ENCODE measurements at regions not wholly inside any gene's neighbourhood (a gene's known extent, or its start where the extent isn't known, plus 50 kb on each side); places are given as distances from the start of the nearest gene placed in this dataset.

GRCh38 chr6:40714576-40715564, 127.7 kb upstream of the LRFN2 start (continued):
- TF ChIP-seq TFDP2 (CRISPR knock-in tag; IDR thresholded peaks at IDR 0.05) (no peak), CEBPB (IDR thresholded peaks at IDR 0.05; ENCODE audit: borderline replicate concordance, low read depth, low read length) (peak; percentile 63), WIZ (CRISPR knock-in tag; IDR thresholded peaks at IDR 0.05) (no peak), ZNF282 (IDR thresholded peaks at IDR 0.05; ENCODE audit: partially characterized antibody) (no peak), ZIK1 (CRISPR knock-in tag; IDR thresholded peaks at IDR 0.05; ENCODE audit: borderline replicate concordance, low read depth) (no peak), BHLHE40 (IDR thresholded peaks at IDR 0.05; ENCODE audit: low read length) (peak; percentile 35; the same call in 1 of the 2 replicates), ELF1 (CRISPR knock-in tag; IDR thresholded peaks at IDR 0.05) (no peak), ZNF253 (CRISPR knock-in tag; IDR thresholded peaks at IDR 0.05; ENCODE audit: borderline replicate concordance) (no peak), MBNL3 (CRISPR knock-in tag; conservative IDR thresholded peaks at IDR 0.05) (no peak), KAT8 (CRISPR knock-in tag; IDR thresholded peaks at IDR 0.05) (peak; percentile 51; the same call in 1 of the 2 replicates), ZNF605 (CRISPR knock-in tag; IDR thresholded peaks at IDR 0.05) (no peak), KIAA2018 (CRISPR knock-in tag; IDR thresholded peaks at IDR 0.05; ENCODE audit: borderline replicate concordance) (no peak), HOXA7 (CRISPR knock-in tag; IDR thresholded peaks at IDR 0.05) (no peak), BRD4 (CRISPR knock-in tag; IDR thresholded peaks at IDR 0.05) (no peak)
- TF ChIP-seq, protein P1, sequence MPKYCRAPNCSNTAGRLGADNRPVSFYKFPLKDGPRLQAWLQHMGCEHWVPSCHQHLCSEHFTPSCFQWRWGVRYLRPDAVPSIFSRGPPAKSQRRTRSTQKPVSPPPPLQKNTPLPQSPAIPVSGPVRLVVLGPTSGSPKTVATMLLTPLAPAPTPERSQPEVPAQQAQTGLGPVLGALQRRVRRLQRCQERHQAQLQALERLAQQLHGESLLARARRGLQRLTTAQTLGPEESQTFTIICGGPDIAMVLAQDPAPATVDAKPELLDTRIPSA (CRISPR knock-in tag; IDR thresholded peaks at IDR 0.05; ENCODE audit: borderline replicate concordance): no peak
- TF ChIP-seq, protein P2, sequence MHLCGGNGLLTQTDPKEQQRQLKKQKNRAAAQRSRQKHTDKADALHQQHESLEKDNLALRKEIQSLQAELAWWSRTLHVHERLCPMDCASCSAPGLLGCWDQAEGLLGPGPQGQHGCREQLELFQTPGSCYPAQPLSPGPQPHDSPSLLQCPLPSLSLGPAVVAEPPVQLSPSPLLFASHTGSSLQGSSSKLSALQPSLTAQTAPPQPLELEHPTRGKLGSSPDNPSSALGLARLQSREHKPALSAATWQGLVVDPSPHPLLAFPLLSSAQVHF (CRISPR knock-in tag; IDR thresholded peaks at IDR 0.05): no peak
- TF ChIP-seq, protein P3, sequence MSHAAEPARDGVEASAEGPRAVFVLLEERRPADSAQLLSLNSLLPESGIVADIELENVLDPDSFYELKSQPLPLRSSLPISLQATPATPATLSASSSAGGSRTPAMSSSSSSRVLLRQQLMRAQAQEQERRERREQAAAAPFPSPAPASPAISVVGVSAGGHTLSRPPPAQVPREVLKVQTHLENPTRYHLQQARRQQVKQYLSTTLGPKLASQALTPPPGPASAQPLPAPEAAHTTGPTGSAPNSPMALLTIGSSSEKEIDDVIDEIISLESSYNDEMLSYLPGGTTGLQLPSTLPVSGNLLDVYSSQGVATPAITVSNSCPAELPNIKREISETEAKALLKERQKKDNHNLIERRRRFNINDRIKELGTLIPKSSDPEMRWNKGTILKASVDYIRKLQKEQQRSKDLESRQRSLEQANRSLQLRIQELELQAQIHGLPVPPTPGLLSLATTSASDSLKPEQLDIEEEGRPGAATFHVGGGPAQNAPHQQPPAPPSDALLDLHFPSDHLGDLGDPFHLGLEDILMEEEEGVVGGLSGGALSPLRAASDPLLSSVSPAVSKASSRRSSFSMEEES (CRISPR knock-in tag; IDR thresholded peaks at IDR 0.05): no peak
